CD4-positive, alpha-beta T cell treated with Interferon alpha-2 for 1 hour (primary cell): ENCODE measurements at regions not wholly inside any gene's neighbourhood (a gene's known extent, or its start where the extent isn't known, plus 50 kb on each side); places are given as distances from the start of the nearest gene placed in this dataset.
"Not testable (repeated sequence)": the region's sequence is repeated elsewhere in the genome, so short reads cannot be mapped to it uniquely, and the experiment has no call there.

Experiments used
- DNase-seq, 2 donors: peaks; one replicate each; pipeline ENCODE4 v3.0.0-alpha.2; 2020 to 2022

DNA sequence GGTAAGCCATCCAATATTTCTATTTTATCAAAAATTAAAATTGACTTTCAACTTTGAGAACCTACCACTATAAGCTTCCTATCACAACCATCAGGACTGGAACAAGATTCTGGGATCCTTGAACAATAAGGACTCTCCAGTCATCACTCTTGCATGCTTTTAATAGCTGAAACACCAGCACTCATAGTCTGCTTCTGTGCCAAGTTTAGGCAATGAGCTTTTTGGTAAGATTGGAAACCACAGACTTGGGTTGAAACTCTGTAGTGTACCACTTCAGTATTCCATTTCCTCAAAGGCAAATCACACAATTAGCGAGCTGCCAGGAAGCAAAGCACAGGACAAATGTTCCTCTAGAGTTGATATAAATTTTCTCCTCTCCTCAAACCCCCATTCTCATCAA is 1065.8 kb upstream of the SLC39A10 start:
- no peak for DNase-seq

DNA sequence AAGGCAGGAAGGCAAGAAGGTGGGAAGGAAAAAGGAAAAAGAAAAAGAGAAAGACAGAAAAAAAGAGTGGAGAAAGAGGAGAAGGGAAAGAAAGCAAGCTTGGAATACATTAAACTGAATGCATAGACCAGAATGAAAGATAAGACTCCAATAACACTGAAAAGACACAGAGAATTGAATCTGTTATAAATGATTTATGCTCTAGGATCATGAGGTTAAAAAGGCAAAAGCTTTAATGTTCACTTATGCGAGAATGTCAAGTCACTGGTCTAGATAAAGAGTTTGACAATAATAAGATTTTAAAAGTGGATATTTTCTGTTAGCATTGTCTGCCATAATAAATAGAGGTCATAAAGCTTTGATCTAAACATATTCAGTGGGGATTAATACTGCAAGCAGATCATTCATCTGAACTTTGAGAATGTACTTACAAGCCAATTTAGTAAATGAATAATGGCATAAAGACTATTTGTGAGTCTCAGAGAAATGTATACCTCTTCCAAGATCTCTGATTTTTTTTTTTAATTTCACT is 1069.2 kb upstream of the SLC39A10 start:
- DNase-seq: no peak

DNA sequence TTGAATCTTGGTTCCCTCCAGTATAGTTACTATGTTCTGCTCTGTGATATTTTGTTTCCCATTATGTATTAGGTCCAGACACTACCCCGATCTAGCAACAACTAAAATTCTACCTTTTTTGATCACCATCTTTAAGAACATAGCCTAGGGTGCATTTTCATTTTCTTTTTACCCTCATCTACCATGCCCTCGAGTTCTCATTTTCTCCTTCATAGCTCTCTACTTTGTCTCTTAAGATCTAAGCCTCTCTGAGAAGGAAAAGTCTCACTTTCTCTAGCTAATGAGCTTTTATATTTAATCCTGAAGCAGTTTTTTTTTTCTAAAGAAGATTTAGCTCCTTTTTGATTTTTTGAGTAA is 1089.4 kb upstream of the SLC39A10 start:
- DNase-seq: no peak

DNA sequence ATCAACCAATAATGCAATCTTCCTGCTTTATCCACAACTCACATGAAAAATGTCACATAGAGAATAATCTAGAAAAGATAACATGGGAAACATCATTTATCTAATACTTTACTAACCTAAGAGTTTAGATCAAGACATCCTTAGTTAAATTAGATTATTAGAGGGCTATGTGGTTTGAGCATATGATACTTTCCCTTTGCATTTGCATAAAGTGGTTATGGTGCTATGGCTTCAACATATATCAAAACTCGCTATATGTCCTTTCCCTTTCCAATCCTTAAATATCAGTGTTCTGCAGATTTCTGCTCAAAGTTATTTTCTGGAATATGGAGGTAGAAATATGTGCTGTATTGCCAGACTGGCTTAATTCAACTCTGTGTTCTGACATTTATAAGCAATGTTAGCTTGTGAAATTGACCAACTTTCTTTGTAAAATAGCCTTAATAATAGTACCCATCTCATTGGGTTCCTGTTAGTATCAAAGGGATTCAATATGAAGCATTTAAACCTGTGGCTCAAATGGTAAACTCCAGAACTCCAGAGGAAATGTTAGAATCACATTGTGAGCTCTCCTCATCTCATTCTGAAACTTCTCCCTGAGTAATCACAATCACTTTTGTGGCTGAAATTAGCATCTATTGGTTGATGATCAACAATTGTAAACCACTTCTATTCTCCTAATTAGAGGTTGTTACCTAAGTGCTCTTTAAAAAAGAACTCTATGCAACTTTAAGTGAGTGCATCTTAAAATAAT is 1089.9 kb upstream of the SLC39A10 start:
- no peak for DNase-seq

GRCh38 chr2:194564422-194564821 is 1092.6 kb upstream of the SLC39A10 start:
- DNase-seq: no peak

GRCh38 chr2:194562329-194562728 is 1094.7 kb upstream of the SLC39A10 start:
- DNase-seq: no peak

DNA sequence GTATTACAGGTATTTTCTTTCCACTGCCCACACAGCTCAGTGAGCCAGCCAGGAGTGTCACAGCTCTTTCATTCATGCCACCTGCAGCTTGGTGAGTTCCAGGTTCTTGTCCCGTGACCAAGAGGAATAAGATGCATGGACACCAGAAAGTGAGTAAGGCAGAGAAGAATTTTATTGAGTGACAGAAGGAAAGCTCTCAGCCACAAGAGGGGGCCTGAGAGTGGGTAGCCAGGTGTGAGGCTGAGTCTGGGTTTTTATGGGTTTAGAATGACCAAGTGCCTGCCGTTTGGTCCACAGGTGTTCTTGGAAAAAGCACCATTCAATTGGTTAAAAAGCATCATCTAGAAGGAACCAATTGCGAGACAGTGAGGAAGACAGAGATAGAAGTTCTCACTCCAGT is 1097.1 kb upstream of the SLC39A10 start:
- DNase-seq: no peak

GRCh38 chr2:194559523-194559922 is 1097.5 kb upstream of the SLC39A10 start:
- DNase-seq: no peak

GRCh38 chr2:194557993-194558392 is 1099.0 kb upstream of the SLC39A10 start:
- no peak for DNase-seq

DNA sequence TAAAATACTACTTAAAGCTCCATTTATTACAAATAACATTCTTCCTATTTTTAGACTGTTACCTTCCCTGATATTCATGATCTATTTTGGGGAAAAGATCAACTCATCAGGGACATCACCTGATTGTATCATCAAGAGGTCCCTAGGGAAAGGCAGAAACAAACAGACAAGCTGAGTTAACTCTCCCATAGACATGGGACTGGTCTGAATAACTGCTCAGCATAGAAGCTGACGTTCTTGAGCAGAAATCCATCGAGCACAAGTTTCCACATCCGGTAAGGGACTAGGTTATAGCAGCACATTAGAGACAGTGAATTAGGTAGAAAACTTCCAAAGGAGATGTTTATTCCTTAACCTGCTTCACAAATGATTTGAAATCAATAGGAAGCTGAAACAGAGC is 1100.4 kb upstream of the SLC39A10 start:
- no peak for DNase-seq

- no peak for DNase-seq
Observed at GRCh38 chr2:194553980-194554379, 1103.0 kb upstream of the SLC39A10 start.

- no peak for DNase-seq
Observed at GRCh38 chr2:194550702-194551101, 1106.3 kb upstream of the SLC39A10 start.

DNA sequence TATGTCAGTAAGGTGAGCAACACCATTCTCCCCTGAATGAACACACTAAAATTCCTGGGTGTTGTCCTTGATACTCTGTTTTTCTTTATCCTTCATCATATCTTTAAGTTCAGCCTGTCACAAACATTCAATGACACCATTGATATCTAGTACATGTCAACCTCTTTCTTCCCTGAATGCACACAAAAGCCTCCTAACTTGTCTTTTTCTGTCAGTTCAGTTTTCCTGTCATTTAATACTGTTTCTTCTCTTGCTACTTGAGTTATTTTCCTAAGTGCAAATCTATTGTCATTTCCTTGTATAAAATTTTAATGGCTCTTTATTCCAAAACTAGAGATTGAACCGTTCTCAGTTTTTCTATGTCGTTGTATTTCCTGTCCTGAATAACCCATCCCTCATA is 1107.6 kb upstream of the SLC39A10 start:
- no peak for DNase-seq

GRCh38 chr2:194545978-194546377 is 1111.0 kb upstream of the SLC39A10 start:
- DNase-seq: no peak

DNA sequence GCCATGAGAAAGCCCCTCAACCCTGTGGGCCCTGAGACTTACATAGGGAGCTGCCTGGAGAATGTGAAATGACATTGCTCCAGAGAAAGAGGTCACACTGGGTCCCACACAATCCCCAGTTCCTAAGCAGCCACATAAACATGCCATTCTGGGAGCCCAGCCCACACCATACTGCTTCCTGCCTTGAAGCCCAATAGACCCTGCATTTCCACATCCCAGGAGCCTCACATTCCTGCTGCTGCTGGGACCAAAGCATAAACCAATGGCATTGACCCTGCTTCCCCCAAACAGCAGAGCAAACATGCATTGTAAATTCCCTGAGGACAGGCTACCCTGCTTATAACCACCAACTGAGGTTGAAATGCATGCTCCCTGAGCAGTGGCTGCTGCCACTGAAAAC is 1117.6 kb upstream of the SLC39A10 start:
- no peak for DNase-seq

DNA sequence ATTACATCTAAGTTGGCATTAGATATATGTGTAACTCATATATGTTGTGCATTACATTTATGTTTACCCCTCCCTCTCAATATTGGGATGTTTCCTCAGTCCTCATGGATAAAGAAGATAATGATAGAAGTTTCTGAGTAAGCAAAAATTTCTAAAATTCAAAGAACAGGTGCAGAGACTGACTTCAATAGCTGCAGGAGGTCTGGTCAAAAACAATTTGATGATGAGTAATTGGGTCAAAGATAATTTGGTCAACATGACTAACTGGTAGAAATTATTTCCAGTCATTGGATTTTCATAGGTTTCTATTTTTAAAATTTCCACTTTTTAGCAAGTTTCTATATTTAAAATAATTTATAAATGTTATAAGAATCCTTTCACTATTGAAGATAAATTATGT is 1130.9 kb upstream of the SLC39A10 start:
- no peak for DNase-seq

DNA sequence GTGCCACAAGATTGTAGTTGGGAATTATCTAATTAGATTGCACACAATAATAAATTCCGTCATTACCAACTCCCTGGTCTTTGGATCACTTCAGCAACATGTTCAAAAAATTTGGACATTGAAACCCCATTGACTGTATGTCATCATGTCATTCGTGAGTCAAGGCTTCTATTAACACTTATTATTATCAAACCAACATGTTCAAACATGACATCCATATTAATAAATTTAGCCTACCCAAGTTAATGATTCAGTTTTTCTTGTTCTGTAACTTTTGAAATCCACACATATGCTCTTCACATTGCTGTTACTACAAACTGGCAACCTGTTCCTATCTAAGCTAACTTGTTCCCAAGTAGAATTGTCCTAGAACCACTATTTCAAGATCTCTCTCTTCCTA is 1142.7 kb upstream of the SLC39A10 start:
- no peak for DNase-seq

DNA sequence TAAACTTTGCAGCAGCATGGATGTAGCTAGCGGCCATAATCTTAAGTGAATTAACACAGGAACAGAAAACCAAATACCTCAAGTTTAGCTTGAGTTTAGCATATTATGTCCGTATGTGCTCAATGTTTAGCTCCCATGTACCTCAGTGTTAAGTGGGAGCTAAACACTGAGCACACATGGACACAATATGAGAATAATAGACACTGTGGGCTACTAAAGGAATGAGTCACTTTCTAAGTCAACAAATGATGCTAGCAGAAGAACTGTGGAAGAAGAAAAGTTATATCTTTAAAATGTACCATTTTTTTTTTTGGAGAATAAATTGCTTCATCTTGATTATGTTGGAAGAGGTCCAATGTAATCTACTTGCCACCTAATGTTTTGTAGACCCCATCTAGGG is 1146.0 kb upstream of the SLC39A10 start:
- not testable (repeated sequence) for DNase-seq

- not testable (repeated sequence) for DNase-seq
Observed at GRCh38 chr2:194504876-194505275, 1152.2 kb upstream of the SLC39A10 start.

DNA sequence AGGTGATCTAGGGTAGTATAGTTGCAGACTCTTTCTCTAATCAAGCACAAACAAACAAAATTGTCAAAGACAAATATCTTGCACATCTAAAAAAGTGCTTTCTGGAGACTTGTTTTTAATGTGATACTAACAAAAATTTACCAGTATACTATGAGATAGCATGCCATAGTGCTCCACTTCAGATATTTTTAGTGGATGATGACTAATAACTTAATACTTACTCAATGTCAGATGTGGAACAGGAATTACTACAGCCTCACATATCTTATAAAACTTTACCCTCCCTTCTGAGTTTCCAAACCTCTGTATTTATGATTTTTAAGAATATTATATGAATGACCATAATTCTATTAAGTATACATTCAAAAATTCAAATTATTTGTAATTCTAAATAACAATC is 1162.0 kb upstream of the SLC39A10 start:
- DNase-seq: no peak

DNA sequence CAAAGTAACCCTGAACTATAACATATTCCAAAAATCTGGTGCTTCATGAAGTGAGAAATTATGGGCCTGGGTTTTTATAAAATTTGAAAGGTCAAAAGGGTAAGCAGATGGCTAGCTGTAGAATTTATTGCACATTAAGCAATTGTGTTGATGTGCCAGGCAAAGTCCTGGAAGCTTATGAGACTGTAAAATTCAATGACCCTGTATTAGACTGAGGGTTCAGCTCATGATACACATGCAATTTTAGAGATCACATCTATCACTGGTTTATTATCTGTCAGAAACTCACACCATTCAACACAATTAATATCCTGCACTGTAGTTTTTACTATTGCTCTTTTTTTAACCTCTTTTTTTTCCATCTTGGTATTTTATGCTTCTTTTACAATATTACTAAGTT is 1162.6 kb upstream of the SLC39A10 start:
- DNase-seq: no peak

DNA sequence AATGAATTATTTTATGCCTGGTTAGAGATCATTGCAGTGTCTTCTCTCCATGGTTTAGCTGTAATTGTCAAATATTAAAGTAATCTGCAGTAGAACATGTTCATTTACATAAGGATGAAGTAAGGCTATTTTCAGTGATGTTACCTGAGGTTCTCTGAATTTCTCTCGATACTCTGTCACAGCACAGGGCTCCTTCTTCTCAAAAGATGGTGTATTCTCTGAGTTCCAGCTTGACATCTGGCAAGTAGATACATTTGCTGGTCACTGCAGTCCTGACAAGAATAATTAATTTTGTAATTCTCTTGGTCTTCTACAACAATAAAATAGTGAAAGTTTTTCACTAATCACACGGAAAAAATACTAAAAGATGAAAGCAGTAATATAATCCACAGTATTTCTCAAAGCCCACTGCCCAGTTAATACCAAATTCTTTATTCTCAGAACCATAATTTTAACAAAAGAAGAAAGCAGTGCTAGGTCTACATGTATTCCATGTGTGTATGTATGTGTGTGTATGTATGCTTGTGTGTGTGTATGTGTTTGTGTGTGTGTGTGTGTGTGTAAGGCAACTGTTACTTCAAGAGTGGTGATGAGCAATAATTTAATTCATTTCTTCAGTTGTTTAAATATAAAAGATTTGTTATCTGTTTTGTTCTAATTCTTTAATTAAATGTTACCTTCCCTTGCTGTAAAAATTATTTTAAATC is 1165.5 kb upstream of the SLC39A10 start:
- DNase-seq: no peak

DNA sequence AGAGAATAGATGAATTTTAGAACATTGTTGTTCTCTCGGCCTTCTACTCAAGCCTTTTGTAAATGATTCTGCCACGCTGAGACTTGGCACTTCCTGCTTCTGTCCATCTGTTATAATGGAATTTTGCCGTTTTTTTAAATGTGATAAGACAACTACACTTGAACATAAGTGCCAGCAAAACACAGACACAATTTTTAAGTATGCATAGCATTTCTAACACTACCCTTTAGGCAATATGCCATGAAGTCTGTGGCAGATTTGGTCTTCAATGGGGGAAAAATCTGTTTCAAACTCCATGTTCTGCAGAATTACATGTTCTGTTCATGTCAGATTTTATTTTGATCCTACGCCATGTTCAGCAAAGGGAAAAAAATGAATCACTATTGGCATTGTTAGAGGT is 1170.7 kb upstream of the SLC39A10 start:
- no peak for DNase-seq

DNA sequence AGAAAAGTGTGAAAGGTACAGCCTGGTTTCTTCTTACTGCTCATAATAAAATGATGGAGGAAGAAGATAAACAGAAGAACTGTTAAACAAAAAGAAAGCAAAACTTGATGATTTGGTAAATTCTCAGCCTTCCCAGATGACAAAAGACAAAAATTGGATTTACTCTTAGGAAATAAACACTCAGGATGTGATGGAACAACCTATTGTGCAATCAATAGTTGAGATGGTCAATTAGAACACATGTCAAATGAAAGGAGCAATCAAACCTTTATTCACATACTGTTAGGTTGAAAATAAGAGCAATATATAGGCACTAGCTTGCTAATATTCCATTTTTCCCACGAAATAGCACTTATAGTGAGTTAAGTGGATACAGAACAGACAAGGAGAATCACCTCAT is 1174.0 kb upstream of the SLC39A10 start:
- no peak for DNase-seq

- DNase-seq: no peak
Observed at GRCh38 chr2:194465641-194466040, 1191.4 kb upstream of the SLC39A10 start.
